H9 (cell line): ENCODE measurements at regions not wholly inside any gene's neighbourhood (a gene's known extent, or its start where the extent isn't known, plus 50 kb on each side); places are given as distances from the start of the nearest gene placed in this dataset.

Experiments
- DNase-seq: peaks from one replicate; pipeline ENCODE4 v3.0.0-alpha.2; 2017
- H2AFZ ChIP-seq: one replicate; pipeline ENCODE4 v1.6.1; 2013; ENCODE audit warnings: mild to moderate bottlenecking, low read length, control low read depth, moderate library complexity
- H2AK5ac ChIP-seq: 2 replicates; pipeline ENCODE4 v1.6.1; 2013; ENCODE audit warnings: low read length, control low read depth, mixed read lengths; ENCODE audit not compliant: insufficient read length
- H2BK120ac ChIP-seq: one replicate; pipeline ENCODE4 v1.6.1; 2013; ENCODE audit warnings: low read depth, mild to moderate bottlenecking, low read length, control low read depth, inconsistent platforms; ENCODE audit not compliant: poor library complexity, severe bottlenecking
- H2BK12ac ChIP-seq: 2 replicates; pipeline ENCODE4 v1.6.1; 2013; ENCODE audit warnings: low read length, control low read depth, mixed read lengths, low read depth; ENCODE audit not compliant: insufficient read length
- H2BK15ac ChIP-seq: 2 replicates; pipeline ENCODE4 v1.6.1; 2013; ENCODE audit warnings: low read depth, low read length, control low read depth
- H2BK20ac ChIP-seq: one replicate; pipeline ENCODE4 v1.6.1; 2013; ENCODE audit warnings: low read depth, mild to moderate bottlenecking, low read length, control low read depth, inconsistent platforms; ENCODE audit not compliant: poor library complexity, severe bottlenecking
- H2BK5ac ChIP-seq: 2 replicates; pipeline ENCODE4 v1.6.1; 2013; ENCODE audit warnings: low read length, control low read depth, mixed read lengths; ENCODE audit not compliant: insufficient read length
- H3K14ac ChIP-seq: 2 replicates; pipeline ENCODE4 v1.6.1; 2013; ENCODE audit warnings: low read length, control low read depth; ENCODE audit not compliant: insufficient read depth
- H3K18ac ChIP-seq: 2 replicates; pipeline ENCODE4 v1.6.1; 2013; ENCODE audit warnings: low read depth, mild to moderate bottlenecking, mixed read lengths, low read length, control low read depth; ENCODE audit not compliant: insufficient read length
- H3K23ac ChIP-seq: 2 replicates; pipeline ENCODE4 v1.6.1; 2013; ENCODE audit warnings: low read length, control low read depth, mixed read lengths, low read depth; ENCODE audit not compliant: insufficient read length
- H3K23me2 ChIP-seq: 2 replicates; pipeline ENCODE4 v1.6.1; 2013; ENCODE audit warnings: low read depth, mild to moderate bottlenecking, mixed read lengths, low read length, control low read depth; ENCODE audit not compliant: insufficient read length, poor library complexity, severe bottlenecking
- H3K27ac ChIP-seq: 2 replicates; pipeline ENCODE4 v1.5.1; 2013; ENCODE audit warnings: low read length, control low read depth, mixed read lengths, low read depth; ENCODE audit not compliant: insufficient read length
- H3K27me3 ChIP-seq: 2 replicates; pipeline ENCODE4 v1.6.1; 2013; ENCODE audit warnings: low read length, control low read depth, inconsistent platforms; ENCODE audit not compliant: insufficient read depth
- H3K4ac ChIP-seq: 2 replicates; pipeline ENCODE4 v1.6.1; 2013; ENCODE audit warnings: low read depth, mild to moderate bottlenecking, control low read depth, inconsistent platforms, low read length, moderate library complexity
- H3K4me1 ChIP-seq: 2 replicates; pipeline ENCODE4 v1.6.1; 2013; ENCODE audit warnings: low read length, control low read depth, inconsistent platforms; ENCODE audit not compliant: insufficient read depth
- H3K4me2 ChIP-seq: 2 replicates; pipeline ENCODE4 v1.6.1; 2013; ENCODE audit warnings: low read length, control low read depth, mixed read lengths; ENCODE audit not compliant: insufficient read length, insufficient read depth
- H3K56ac ChIP-seq: 2 replicates; pipeline ENCODE4 v1.6.1; 2013; ENCODE audit warnings: low read depth, mild to moderate bottlenecking, mixed read lengths, low read length, control low read depth; ENCODE audit not compliant: insufficient read length
- H3K79me1 ChIP-seq: 2 replicates; pipeline ENCODE4 v1.6.1; 2013; ENCODE audit warnings: low read depth, mild to moderate bottlenecking, moderate library complexity, low read length, control low read depth, inconsistent platforms; ENCODE audit not compliant: insufficient read depth, poor library complexity, severe bottlenecking
- H3K79me2 ChIP-seq: 2 replicates; pipeline ENCODE4 v1.6.1; 2013; ENCODE audit warnings: low read length, control low read depth, inconsistent platforms; ENCODE audit not compliant: insufficient read depth
- H3K9ac ChIP-seq: 2 replicates; pipeline ENCODE4 v1.6.1; 2013; ENCODE audit warnings: low read length, control low read depth, mixed read lengths; ENCODE audit not compliant: insufficient read length; ENCODE audit errors: extremely low read depth
- H3K9me3 ChIP-seq: one replicate; pipeline ENCODE4 v1.6.1; 2013; ENCODE audit warnings: low read depth, low read length, inconsistent platforms; ENCODE audit not compliant: control insufficient read depth
- H3T11ph ChIP-seq: one replicate; pipeline ENCODE4 v1.6.1; 2013; ENCODE audit warnings: mild to moderate bottlenecking, low read length, control low read depth, inconsistent platforms
- H4K20me1 ChIP-seq: one replicate; pipeline ENCODE4 v1.6.1; 2013; ENCODE audit not compliant: control insufficient read depth, insufficient read length, insufficient read depth
- H4K5ac ChIP-seq: 2 replicates; pipeline ENCODE4 v1.6.1; 2013; ENCODE audit warnings: low read depth, mild to moderate bottlenecking, mixed read lengths, low read length, control low read depth; ENCODE audit not compliant: insufficient read length
- H4K8ac ChIP-seq: replicated peaks from 2 replicates; pipeline ENCODE4 v1.6.1; 2013; ENCODE audit warnings: low read length, control low read depth, mixed read lengths, low read depth; ENCODE audit not compliant: insufficient read length
- H4K91ac ChIP-seq: 2 replicates; pipeline ENCODE4 v1.6.1; 2013; ENCODE audit warnings: low read depth, mild to moderate bottlenecking, moderate library complexity, mixed read lengths, low read length, control low read depth; ENCODE audit not compliant: insufficient read length
- H3K27ac Mint-ChIP-seq, 3 experiments: 2 replicates in 2 of 3; 3 replicates in 1 of 3; pipeline ENCODE4 v1.8.0; 2020 to 2021; ENCODE audit warnings: mixed read lengths in 3 of 3, mild to moderate bottlenecking in 1 of 3, moderate library complexity in 1 of 3
- H3K27me3 Mint-ChIP-seq: 2 replicates; pipeline ENCODE4 v1.8.0; 2021; ENCODE audit warnings: low read depth, mild to moderate bottlenecking, moderate library complexity, mixed read lengths
- H3K36me3 Mint-ChIP-seq, 3 experiments: 2 replicates in 2 of 3; 3 replicates in 1 of 3; pipeline ENCODE4 v1.8.0; 2020 to 2021; ENCODE audit warnings: low read depth in 3 of 3, mixed read lengths in 3 of 3; ENCODE audit not compliant: insufficient read depth in 1 of 3
- H3K4me1 Mint-ChIP-seq, 2 experiments: 2 replicates each; pipeline ENCODE4 v1.8.0; 2020; ENCODE audit warnings: mixed read lengths in 2 of 2
- H3K4me3 Mint-ChIP-seq, 2 experiments: 2 replicates in 1 of 2; 3 replicates in 1 of 2; pipeline ENCODE4 v1.8.0; 2020 to 2021; ENCODE audit warnings: mild to moderate bottlenecking in 2 of 2, mixed read lengths in 2 of 2, moderate library complexity in 1 of 2
- H3K9me3 Mint-ChIP-seq, 2 experiments: 2 replicates in 1 of 2; 3 replicates in 1 of 2; pipeline ENCODE4 v1.8.0; 2020; ENCODE audit warnings: mild to moderate bottlenecking in 2 of 2, mixed read lengths in 2 of 2, moderate library complexity in 1 of 2
- CTCF ChIP-seq: fragments of 200-600 bp; sonication (generic); conservative IDR thresholded peaks from 3 replicates; pipeline ENCODE4 v1.8.0; 2021; ENCODE audit warnings: antibody characterized with exemption, mild to moderate bottlenecking
- WGBS: extraction: QIAGEN DNeasy Blood & Tissue Kit; methylation state at CpG from one replicate; pipeline ENCODE4 v1.1.7; 2013; ENCODE audit warnings: missing lambda C conversion rate, low lambda C conversion rate, mixed read lengths; ENCODE audit not compliant: insufficient read length; ENCODE audit errors: extremely low coverage; 5-methylcytosine and 5-hydroxymethylcytosine counted together

DNA sequence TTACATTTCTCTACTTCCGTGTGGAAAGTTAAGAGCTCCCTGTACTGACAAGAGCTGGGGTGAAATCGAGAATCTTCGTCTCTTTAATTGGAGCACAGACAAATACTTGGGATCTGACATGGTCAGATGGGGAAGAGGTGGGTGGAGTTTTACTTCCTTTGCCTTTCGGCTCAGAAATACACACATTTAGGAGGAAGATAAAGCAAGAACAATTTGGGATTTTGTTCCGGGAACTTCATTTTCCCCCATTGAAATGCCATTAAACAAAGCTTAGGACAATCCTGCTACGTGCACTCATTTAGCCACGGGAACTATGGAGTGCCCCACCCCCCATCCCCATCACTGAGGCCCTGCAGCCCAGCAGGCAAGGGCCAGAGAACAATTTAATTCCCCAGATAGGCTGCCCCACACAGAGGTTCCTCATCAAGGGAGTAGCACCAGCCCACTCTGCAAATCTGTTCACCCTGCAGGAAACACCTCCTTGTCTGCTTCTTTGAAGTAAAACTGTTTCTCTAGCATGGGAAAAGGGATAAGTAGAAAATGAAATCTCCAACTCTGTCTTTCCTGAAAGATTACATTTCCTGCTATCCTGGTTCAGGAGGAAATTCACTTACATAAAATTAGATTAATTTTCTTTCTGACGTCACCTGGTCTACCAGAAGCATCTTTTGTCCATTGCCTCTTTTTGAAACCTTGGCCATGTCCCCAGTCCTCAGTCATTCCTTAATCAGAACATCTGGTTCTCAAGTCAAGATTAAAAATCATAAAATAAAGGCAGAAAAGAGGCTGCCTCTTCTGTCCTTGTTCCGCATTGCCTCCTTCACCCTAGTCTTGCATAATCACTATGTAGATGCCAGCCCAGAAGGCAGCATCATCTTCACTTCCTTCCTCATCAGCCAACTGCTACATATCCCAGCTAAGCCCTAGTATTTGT, 206.4 kb downstream of the ENC1 start:
- no peak overlapping the region for H4K91ac ChIP-seq
- H2BK5ac ChIP-seq = no peak overlapping the region
- H3K18ac ChIP-seq = no peak overlapping the region
- no peak overlapping the region for H2BK20ac ChIP-seq
- H3K9me3 Mint-ChIP-seq = peaks cover 23 to 28% of the 10 kb centered on the region in 2 experiments
- H3K14ac ChIP-seq = no peak overlapping the region; the same call in 1 of the 2 replicates
- no peak overlapping the region for H2BK120ac ChIP-seq
- H4K5ac ChIP-seq = no peak overlapping the region
- H3K27ac ChIP-seq = no peak overlapping the region
- H3K4me2 ChIP-seq = peak overlapping the region; percentile 36
- H3K9me3 ChIP-seq = no peaks in the 10 kb centered on the region
- no peaks in the 10 kb centered on the region for H3K79me2 ChIP-seq
- no peaks in the 10 kb centered on the region for H3K79me1 ChIP-seq
- no peaks in the 10 kb centered on the region for H3K27me3 ChIP-seq
- H4K20me1 ChIP-seq = no peaks in the 10 kb centered on the region
- no peak overlapping the region for H3K9ac ChIP-seq
- TF ChIP-seq CTCF = no peak
- no peaks in the 10 kb centered on the region for H3K23me2 ChIP-seq
- peak overlapping the region in 1 of 3 experiments; percentile 51; a peak in 2 of 7 replicates for H3K27ac Mint-ChIP-seq
- H3K27me3 Mint-ChIP-seq = peaks cover 70% of the 10 kb centered on the region
- H2BK12ac ChIP-seq = no peak overlapping the region
- no peak overlapping the region for H4K8ac ChIP-seq
- no peak overlapping the region for H3K56ac ChIP-seq
- peak overlapping the region; percentile 13 to 43; a peak in 4 of 5 replicates for H3K4me3 Mint-ChIP-seq
- H3K4me1 Mint-ChIP-seq = peaks cover 29 to 33% of the 10 kb centered on the region in 2 experiments
- no peak overlapping the region for H3T11ph ChIP-seq
- whole genome bisulfite sequencing = no CpG with 5 or more reads among the region's 9 CpGs
- no peak overlapping the region for H2BK15ac ChIP-seq
- H3K23ac ChIP-seq = no peak overlapping the region
- no peak for DNase-seq
- peaks cover 7% of the 10 kb centered on the region; the same call in 1 of the 2 replicates for H3K4me1 ChIP-seq
- peaks cover 11 to 18% (median 15%) of the 10 kb centered on the region in 3 experiments for H3K36me3 Mint-ChIP-seq
- H3K4ac ChIP-seq = no peak overlapping the region
- H2AFZ ChIP-seq = no peak overlapping the region
- H2AK5ac ChIP-seq = no peak overlapping the region
